Ishikawa (cell line): ENCODE measurements at regions not wholly inside any gene's neighbourhood (a gene's known extent, or its start where the extent isn't known, plus 50 kb on each side); places are given as distances from the start of the nearest gene placed in this dataset.

Experiments
- CEBPB ChIP-seq: IDR thresholded peaks from 2 replicates; pipeline ENCODE4 v1.6.1; 2012
- CREB1 ChIP-seq: IDR thresholded peaks from 2 replicates; pipeline ENCODE4 v1.6.1; 2012; ENCODE audit warnings: low read depth
- EGR1 ChIP-seq: IDR thresholded peaks from 2 replicates; pipeline ENCODE4 v1.6.1; 2012
- EP300 ChIP-seq: IDR thresholded peaks from 2 replicates; pipeline ENCODE4 v1.6.1; 2012; ENCODE audit warnings: borderline replicate concordance
- FOXM1 ChIP-seq: IDR thresholded peaks from 2 replicates; pipeline ENCODE4 v1.6.1; 2012; ENCODE audit warnings: low read depth, borderline replicate concordance
- MAX ChIP-seq: IDR thresholded peaks from 2 replicates; pipeline ENCODE4 v1.6.1; 2012
- RAD21 ChIP-seq: IDR thresholded peaks from 2 replicates; pipeline ENCODE4 v1.6.1; 2012; ENCODE audit warnings: low read depth
- TAF1 ChIP-seq: IDR thresholded peaks from 2 replicates; pipeline ENCODE4 v1.6.1; 2012; ENCODE audit warnings: low read depth, mild to moderate bottlenecking
- TCF12 ChIP-seq: IDR thresholded peaks from 2 replicates; pipeline ENCODE4 v1.6.1; 2012; ENCODE audit warnings: low read depth
- USF1 ChIP-seq: IDR thresholded peaks from 2 replicates; pipeline ENCODE4 v1.6.1; 2012
- ZBTB7A ChIP-seq: IDR thresholded peaks from 2 replicates; pipeline ENCODE4 v1.6.1; 2012; ENCODE audit warnings: low read depth

GRCh38 chr2:118525346-118525745, 322.1 kb downstream of the EN1 start:
- TF ChIP-seq USF1 (no peak), CEBPB (no peak), TCF12 (no peak), EGR1 (no peak), MAX (no peak), CREB1 (no peak), TAF1 (no peak), ZBTB7A (no peak), EP300 (no peak), RAD21 (no peak), FOXM1 (no peak)
